ENCODE measurements at regions not wholly inside any gene's neighbourhood (a gene's known extent, or its start where the extent isn't known, plus 50 kb on each side); places are given as distances from the start of the nearest gene placed in this dataset.

- TF ChIP-seq CTCF (IDR thresholded peaks at IDR 0.05 in 4 of 5, conservative IDR thresholded peaks at IDR 0.05 in 1 of 5) (no peak), POLR2A (IDR thresholded peaks at IDR 0.05) (no peak)
Observed at GRCh38 chr5:63124266-63124665, 545.6 kb downstream of the LRRC70 start.
